Hypothalamus (tissue), 51 donors: ENCODE measurements at regions not wholly inside any gene's neighbourhood (a gene's known extent, or its start where the extent isn't known, plus 50 kb on each side); places are given as distances from the start of the nearest gene placed in this dataset.
"Not testable (repeated sequence)": the region's sequence is repeated elsewhere in the genome, so short reads cannot be mapped to it uniquely, and the experiment has no call there.

ENCODE experiments used
- DNase-seq, 51 donors: peaks; one replicate each; lab custom pipeline; 2025; lab: John Stamatoyannopoulos, UW

DNA sequence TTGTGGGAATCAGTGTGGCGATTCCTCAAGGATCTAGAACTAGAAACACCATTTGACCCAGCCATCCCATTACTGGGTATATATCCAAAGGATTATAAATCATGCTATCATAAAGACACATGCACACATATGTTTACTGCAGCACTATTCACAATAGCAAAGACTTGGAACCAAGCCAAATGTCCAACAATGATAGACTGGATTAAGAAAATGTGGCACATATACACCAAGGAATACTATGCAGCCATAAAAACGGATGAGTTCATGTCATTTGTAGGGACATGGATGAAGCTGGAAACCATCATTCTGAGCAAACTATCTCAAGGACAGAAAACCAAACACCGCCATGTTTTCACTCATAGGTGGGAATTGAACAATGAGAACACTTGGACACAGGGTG is 250.9 kb upstream of the FGF13 start:
- not testable (repeated sequence) for DNase-seq

DNA sequence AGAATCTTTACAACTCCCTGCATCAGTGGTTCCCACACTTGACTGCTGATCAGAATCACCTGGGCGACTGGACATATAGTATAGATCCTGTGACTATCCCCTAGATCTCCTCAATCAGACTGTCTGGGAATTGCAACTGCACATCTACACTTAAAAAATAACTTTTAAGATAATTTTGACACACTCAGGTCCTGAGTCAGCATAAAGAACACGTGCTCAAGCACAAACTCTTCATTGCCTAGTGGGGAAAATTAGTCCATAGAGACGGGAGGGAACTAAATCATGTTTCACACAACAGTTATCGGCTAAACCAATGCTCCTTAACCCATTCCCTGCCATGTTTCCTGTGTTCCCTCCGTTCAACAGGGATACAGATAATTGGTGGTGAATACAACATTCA is 243.5 kb upstream of the FGF13 start:
- no peak for DNase-seq

DNA sequence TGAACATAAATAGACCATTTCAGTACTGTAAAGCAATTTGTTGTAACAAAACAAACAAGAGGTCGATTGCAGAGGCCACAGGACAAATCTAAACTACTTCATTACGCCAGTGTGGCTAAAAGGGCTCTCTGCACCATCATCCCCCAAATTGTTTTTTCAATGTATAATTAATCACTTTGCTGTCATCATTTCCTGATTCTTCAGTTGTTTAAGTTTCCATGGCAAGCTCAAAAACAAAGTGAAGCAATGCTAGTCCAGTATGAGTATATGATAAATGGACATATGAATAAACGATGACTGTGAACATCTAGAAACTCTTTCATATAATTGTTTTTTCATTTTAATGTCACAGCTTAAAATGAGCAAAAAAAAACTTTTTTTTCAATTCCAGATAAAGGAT is 235.4 kb upstream of the FGF13 start:
- no peak for DNase-seq

DNA sequence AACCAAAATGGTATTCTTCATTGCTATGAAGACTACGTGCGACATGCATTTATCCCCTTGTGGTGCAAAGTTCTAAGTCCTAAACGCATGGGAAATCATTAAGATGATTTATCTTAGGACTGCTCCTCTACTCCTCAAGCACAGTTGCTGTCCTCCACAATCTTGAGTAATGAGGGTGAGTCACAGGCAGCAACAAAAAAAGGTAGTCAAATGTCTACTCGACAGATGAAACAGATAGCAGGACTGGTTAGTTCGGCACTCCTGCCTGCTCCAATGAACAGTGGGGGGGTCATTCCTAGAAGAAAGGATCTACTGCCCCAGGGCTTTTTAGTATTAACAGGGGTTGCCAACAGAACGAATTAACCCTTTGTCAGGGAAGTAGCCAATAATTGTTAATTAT is 233.7 kb upstream of the FGF13 start:
- no peak for DNase-seq

DNA sequence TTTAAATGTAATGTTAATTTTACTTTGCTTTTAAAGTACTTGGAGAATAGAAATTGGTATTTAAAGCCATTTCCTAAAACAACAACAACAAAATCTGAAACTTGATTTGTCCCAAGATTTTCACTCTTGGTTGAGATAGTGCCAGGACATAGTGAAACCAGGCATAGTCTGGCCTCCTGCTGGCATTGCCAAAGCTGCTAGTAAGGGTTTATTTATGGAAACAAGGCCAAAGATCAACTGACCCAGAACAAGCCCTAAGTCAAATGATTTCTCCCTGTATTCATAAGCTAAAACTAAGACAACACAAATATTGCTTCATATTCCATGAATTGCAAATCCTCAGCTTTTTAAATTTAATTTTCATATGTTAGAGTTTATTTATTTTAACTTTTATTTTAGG is 227.5 kb upstream of the FGF13 start:
- no peak for DNase-seq

DNA sequence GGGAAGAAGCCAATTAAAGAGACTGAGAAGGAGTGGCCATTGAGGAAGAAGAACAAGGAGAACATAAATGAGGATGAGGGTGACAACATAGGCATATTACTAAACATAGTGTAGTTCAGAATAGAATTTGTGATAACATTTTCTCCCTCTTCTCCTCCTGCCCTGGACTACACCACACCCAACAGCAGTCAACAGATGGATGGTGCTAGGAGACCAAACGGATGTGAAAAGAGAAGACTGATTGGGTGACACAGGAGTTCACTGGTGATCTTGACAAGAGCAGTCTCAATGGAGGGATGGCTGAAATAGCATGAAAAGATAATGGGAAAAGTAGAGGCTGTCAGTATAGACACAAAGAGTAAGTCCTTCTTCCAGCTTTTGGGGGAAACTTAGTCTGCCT is 226.5 kb upstream of the FGF13 start:
- no peak for DNase-seq

DNA sequence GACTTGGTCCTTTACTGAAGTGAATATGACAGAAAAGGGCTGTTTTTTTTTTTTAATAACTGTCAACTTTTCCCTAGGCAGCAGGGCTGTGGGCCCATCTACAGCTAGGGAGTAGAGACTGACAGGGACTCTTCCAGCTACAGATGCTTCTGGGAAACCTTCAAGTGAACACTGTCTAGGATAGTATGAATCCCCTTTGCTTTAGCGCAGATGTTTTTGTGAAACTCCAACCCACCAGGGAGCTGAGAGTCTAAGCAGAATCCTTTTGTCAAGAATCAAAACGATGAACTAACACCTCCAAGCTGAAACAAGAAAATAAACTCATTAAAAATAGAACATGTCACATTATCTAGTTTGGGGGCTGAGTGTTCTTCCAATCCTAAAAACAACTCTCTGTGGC is 219.7 kb upstream of the FGF13 start:
- no peak for DNase-seq

DNA sequence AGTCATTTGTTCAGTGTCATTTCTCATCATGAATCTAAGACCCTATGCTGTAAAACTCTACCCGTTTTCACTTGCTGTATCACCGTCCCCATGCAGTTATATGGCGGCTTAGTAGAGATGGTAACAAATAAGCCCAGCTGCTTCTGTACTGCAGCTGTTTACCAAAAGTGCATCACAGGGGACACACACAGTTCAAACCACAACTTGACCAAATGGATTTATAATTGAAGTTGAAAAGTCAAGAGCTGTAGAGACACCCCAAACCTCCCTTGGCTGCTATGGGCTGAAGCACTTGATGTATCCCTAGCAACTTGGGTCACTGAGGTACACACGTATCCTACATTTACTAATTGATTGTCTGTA is 219.0 kb upstream of the FGF13 start:
- DNase-seq = no peak

DNA sequence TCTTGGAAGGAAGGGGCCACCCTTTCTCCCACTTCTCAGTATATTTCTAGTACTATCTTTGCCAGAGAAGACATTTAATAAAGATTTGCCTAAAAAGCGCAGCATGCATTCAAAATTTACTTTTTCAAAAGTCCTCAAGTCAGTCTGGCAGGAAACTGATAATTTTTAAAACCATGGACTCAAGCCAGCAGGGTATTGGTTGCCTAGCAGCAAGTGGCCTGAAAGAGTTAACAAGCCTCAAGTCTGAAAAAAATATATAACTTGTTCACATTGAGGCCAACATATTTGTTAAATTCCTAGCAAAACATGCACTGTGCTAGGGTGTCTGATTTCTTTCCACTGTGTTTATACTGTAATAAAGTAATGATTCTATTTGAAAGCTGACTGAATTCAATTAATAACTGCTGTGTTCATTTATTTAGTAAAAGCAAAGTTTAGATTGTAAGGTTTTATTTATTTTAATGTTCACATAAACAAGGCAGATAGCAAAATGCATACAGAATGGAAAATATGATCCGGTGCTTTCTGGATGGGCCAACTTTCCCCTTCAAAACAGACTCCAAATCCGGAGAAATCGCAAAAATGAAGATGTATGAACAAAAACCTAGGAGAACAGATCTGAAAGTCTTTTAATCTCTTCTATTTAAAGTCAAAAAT is 218.5 kb upstream of the FGF13 start:
- DNase-seq = no peak

DNA sequence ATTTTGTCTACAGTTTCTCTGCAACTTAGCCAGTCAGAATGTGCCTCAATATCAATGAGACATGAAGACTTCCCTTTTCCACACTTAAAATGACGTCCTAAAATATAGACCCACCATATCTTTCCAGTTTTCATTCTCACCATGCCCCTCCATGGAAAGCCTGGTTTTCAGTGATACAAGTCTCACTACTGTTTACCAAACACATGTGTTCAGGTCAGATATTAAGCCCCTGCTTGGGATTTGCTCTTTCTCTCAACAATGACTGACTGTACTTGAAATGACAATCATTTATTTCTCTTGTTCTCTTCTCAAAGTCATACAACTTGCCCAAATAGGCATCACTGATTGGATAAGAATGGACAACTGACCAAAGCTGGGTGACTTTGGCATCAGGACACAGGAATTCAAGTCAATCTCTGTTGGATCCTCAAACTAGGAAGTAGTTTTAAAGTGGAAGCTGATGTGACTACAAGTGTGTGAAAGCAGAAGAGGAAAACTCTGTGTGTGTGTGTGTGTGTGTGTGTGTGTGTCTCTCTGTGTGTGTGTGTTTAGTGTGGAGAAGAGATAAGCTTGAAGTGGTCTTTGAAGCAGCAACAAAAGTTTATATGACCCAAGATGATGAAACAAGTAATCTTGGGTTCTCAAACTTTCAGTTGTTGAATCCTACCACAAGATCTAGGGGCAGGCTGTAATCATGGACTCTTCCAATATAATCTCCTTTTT is 217.4 kb upstream of the FGF13 start:
- no peak for DNase-seq

DNA sequence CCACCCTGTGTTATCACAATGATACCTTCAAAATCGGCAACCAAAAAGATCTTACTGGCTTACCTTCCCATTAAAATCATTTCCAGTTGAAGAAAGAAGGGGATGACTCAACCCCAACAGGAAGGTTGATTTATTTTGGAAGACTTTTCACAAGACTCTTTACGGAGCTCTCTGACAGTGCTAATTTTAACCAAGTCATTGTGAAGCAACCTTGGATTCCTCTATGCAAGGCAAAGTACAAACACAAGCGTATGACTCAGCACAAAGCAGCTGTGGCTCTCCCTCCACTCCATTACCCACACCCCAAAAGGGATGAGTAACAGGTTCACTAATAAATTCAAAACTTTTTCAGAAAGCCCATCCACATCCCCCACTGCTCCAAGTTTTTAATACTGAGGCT is 213.8 kb upstream of the FGF13 start:
- peak in 1 of 51 donors; percentile 11 for DNase-seq

DNA sequence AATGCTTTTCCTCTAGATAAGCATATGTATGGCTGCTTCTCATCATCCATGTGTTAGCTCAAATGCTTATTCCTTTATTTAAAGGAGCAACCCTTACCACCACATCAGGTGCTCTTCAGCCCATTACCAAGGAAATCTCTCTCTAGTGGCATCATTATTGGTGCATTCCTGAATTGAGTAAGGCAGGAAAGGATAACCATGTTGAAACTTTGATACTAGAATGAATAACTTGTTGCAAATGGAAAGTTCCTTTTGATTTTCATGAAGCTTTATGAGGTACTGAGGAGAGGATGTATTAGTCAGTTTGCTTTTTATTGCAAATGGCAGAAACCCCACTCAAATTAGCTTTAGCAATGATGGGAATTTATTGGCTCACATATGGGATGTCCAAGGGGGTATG is 212.3 kb upstream of the FGF13 start:
- no peak for DNase-seq

DNA sequence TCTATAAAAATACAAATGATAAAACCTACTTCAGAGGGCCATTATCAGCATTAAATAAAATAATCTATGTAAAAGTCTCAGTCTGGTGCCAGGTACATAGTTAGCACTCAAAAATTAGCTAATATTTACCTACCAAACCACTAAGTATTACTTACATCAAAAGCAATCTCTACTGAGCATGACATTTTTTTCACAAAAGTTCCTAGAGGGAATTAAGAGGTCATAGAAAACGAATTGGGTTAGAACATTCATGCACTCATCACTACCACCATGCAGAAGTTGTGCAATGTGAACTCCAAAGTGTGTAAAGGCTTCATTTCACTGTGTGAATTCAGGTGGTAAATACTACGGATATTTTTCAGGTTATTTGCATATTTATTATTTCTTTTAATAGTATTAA is 209.5 kb upstream of the FGF13 start:
- no peak for DNase-seq

DNA sequence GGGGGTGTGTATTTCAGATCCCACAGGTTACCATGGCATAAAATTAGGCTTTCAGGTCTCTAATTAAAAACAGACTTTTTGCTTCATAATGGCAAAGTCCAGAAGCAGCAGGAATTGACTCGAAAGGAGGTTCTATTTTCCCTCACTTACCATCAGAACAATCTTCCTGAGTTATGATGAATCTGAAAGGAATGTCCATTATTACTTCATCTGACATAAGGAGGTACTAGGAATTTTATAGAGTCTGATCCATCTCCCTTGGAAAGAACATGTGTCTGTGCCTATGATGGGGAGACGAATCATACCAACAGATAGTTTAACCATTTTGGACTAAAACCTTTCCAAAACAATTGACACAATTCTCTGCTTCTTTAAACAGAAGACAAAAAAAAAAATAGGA is 206.3 kb upstream of the FGF13 start:
- DNase-seq = no peak

DNA sequence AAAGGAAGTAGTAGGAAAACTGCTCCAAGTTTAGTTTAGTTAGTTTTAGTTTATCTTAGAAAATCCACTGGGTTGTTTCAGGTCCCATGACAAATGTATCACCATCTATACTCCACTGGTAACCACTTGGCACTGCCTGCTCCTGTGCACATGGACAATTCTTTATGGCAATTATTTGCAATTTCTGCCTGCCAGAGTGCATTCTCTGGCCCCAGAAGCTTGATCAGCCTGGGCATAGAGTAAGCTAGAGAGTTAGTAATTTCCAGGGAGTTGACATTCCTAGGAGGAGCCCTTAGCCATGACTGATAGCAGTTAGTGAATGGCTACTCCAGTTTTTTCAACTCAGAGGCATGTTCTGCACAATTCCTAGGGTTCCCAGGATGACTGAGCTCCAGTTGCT is 203.2 kb upstream of the FGF13 start:
- no peak for DNase-seq

DNA sequence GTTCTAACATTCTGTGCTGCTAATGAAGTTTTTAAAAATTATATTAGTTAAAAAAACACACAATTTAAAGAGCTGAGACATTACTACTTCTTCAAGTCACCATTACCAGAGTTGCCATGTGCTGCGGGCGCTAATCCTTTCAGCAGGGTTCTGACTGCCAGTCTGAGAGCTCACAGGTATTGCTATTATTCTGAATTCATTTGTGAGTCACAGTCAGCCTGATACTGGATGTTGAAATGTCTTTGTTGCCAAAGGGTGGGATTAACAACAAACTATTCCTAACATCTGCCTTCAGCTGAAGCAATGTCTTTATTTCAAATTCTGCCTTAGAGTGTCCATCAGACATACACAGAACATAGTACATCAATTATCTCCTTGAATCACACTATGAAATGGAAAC is 197.1 kb upstream of the FGF13 start:
- no peak for DNase-seq

DNA sequence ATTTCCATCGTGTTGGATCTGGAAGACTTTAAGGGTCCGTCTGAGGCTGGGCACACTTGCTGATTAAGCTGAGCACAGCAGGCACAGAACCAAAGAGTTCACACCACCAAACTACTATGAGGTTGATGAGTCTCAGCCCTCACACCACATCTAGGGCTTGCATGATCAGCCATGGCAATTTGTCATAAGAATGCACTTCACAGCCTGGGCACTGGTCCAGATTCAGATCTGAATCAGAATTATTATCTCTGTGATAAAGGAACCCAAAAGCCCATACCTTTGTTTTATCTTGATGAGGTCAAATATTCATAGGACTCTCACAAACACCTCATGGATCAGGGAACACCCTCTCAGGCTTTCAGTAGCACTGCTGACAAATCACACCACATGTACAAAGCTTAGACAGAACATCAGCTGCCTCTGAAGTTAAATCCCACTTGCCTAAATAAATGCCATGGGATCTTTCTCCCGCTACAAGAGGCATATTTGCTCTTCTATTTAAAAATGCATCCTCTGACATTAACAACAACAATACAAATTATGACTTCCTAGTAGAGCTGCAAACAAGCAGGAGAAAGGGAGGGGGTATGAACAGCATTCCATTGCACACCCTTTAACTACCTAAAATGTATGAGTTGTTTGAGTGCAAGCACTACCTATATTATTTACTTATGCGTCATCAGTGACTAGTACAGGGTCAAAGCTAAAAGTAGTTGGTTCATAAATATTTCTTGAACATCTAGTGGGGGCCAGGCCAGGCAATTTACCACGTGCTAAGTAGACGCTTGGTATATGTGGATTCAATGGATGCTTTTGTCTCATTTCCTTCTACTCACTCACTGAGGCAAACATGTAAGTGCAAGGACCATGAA is 186.3 kb upstream of the FGF13 start:
- no peak for DNase-seq

DNA sequence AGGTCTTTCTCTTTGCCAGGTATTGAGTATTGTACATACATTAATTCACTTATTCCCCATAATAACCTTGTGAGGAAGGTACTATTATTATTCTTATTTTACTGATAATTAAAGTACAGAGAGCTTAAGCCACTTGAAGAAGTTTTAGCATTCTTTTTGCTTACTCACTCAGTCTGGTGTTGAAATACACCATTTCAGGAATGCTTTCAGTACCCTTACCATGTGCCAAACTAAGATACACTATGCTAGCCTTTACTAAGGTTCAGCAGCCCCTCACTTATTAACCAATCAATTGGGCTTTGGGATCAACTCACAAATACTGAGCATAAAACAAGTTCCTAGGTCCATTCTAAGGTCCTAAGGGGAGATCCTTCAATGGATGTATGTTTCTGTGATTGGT is 179.0 kb upstream of the FGF13 start:
- DNase-seq = no peak

DNA sequence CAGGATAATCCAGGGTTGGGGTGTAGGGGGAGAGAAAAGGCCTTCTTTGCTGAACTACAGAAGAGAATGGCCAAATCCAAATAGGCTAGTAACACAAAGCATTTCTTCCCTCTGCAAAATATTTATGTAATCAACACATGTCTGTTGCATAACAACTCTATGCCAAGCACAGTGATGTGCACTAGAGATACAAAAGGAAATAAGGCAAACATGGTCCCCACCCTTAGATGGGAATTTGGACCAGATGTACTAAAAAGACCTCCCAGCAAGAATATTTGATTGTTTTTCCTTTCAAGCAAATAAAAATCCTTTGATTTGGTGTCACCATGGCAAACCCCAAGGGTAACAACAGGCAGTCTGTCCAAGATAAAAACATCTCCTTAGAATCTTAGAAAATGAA is 177.6 kb upstream of the FGF13 start:
- no peak for DNase-seq

DNA sequence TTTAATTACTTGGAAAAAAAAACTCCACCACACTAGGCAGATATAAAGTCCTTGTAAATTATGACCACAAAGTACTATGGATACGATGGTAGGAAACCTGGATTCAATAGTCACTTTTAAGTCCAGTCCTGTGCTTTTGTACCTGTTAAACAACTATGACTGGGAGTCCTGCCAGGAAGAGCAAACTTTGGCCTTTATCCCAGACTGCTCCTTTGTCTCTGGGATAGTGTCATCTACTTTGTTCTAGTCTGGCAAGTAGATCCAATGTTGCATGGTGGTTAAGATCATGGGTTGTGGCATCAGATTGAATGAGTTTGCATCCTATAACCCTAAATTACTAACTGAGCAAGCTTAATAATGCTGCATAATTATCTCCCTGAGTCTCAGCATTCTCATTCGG is 175.3 kb upstream of the FGF13 start:
- DNase-seq = no peak

DNA sequence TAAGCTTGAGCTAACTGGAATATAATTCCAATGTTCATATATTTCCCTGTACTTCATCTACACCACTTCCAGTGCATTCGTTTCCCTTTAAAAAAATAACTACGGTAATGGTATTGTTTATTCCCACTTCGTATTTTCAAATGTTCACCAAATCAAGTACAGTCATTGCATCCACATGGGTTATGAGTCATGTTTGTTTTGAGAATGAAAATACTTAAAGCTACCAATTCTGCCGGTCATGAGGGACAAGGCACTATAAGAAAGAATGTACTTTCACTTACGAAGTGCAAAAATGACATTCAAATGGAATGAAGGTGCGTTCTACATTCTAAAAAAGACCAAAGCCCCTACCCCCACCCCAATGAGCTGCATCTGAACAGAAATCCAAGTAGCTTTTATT is 174.4 kb upstream of the FGF13 start:
- DNase-seq = no peak

DNA sequence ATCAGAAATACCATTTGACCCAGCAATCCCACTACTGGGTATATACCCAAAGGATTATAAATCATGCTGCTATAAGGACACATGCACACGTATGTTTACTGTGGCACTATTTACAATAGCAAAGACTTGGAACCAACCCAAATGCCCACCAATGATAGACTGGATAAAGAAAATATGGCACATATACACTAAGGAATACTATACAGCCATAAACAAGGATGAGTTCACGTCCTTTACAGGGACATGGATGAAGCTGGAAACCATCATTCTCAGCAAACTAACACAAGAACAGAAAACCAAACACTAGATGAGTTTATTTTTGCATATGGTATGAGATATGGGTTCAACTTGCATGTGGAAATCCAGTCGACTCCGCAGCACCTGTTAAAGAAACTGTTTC is 168.8 kb upstream of the FGF13 start:
- DNase-seq = not testable (repeated sequence)
